Keratinocyte (primary cell): ENCODE measurements at regions not wholly inside any gene's neighbourhood (a gene's known extent, or its start where the extent isn't known, plus 50 kb on each side); places are given as distances from the start of the nearest gene placed in this dataset.

Experiments
- CTCF ChIP-seq, 3 experiments: IDR thresholded peaks in 1 of 3; conservative IDR thresholded peaks in 1 of 3; optimal IDR thresholded peaks in 1 of 3; 2 replicates in 2 of 3; 3 replicates in 1 of 3; pipeline versions ENCODE3 to v1.5.1; 2011; ENCODE audit warnings: low read length in 3 of 3, mild to moderate bottlenecking in 3 of 3, moderate library complexity in 2 of 3, control low read depth in 1 of 3, inconsistent platforms in 1 of 3; ENCODE audit not compliant: insufficient read depth in 2 of 3; ENCODE audit errors: extremely low read depth in 1 of 3
- EZH2 ChIP-seq: IDR thresholded peaks from one replicate; pipeline ENCODE4 v1.6.1; 2012; ENCODE audit warnings: inconsistent platforms, mild to moderate bottlenecking, low read length, moderate library complexity

DNA sequence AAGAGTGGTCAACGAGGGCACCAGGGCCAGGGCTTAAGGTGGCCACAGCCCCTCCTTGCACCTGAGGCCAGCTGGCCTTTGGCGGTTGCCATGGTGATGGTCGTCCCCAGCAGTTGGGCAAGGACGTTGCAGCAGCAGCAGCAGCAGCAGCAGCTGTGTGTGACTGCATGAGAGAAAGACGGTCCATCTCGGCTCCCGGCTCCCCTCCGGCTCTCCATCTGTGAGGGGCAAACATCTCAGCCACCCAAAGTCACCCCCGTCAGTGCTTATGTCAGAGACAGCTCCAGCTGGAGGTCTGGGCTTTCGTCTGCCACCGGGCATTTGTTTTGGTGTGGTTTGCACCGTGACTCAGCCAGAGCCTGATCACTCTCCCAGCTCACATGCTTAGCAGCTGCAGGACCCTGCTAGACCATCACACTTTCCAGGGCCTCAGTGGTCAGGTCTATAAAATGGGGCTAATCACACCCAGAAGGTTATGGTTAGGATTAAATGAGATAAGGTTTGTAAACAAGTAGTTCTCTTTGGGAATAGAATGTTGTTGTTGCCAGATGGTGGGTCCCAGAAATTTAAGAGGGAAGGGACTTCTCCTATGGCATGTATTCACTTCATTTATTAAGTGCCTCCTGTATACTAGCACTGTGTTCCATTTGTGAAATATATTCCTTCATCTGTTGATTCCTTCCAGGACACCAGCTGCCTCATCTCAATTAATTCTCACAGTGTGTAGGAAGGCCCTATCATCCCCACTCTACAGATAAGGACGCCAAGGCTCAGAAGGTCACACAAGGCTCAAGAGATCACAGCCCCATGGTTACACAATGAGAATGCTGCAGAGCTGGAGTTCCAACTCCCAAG lies 212.6 kb upstream of the LHX5 start:
- TF ChIP-seq EZH2: no peak
- TF ChIP-seq CTCF (optimal IDR thresholded peaks at IDR 0.05 in 1 of 3, IDR thresholded peaks at IDR 0.05 in 1 of 3, conservative IDR thresholded peaks at IDR 0.05 in 1 of 3; ENCODE audit: extremely low read depth in 1 of 3, insufficient read depth in 2 of 3, low read length in 3 of 3): no peak
